Osteoblast (primary cell): ENCODE measurements at regions not wholly inside any gene's neighbourhood (a gene's known extent, or its start where the extent isn't known, plus 50 kb on each side); places are given as distances from the start of the nearest gene placed in this dataset.

ENCODE experiments used
- DNase-seq: peaks from one replicate; pipeline ENCODE4 v3.0.0; 2011; ENCODE audit warnings: low spot score, mixed read lengths; ENCODE audit not compliant: insufficient read length; ENCODE audit errors: missing footprints
- H2AFZ ChIP-seq: 2 replicates; pipeline ENCODE4 v1.6.0; 2011; ENCODE audit warnings: mild to moderate bottlenecking, low read length
- H3K27ac ChIP-seq: 2 replicates; pipeline ENCODE4 v1.5.1; 2011; ENCODE audit warnings: mild to moderate bottlenecking, low read depth, low read length, moderate library complexity
- H3K27me3 ChIP-seq: 2 replicates; pipeline ENCODE4 v1.6.0; 2012; ENCODE audit warnings: mild to moderate bottlenecking, control low read depth, inconsistent platforms, low read length, moderate library complexity; ENCODE audit not compliant: insufficient read depth
- H3K36me3 ChIP-seq: 2 replicates; pipeline ENCODE4 v1.5.1; 2011; ENCODE audit warnings: mild to moderate bottlenecking, low read length, control low read depth, moderate library complexity; ENCODE audit not compliant: insufficient read depth
- H3K4me1 ChIP-seq: 2 replicates; pipeline ENCODE4 v1.5.1; 2011; ENCODE audit warnings: mild to moderate bottlenecking, low read length, control low read depth, moderate library complexity; ENCODE audit not compliant: insufficient read depth
- H3K4me2 ChIP-seq: 2 replicates; pipeline ENCODE4 v1.6.0; 2011; ENCODE audit warnings: mild to moderate bottlenecking, low read length; ENCODE audit not compliant: insufficient read depth
- H3K4me3 ChIP-seq: fragments of 200-600 bp; sonication (generic); 3 replicates; pipeline ENCODE4 v1.5.1; 2012; ENCODE audit warnings: mild to moderate bottlenecking, low read length, inconsistent platforms; ENCODE audit not compliant: insufficient read depth
- H3K79me2 ChIP-seq: 2 replicates; pipeline ENCODE4 v1.6.0; 2012; ENCODE audit warnings: mild to moderate bottlenecking, low read length, control low read depth, inconsistent platforms; ENCODE audit not compliant: insufficient read depth
- H3K9me3 ChIP-seq: 2 replicates; pipeline ENCODE4 v1.5.1; 2011; ENCODE audit warnings: low read depth, low read length, control low read depth
- H4K20me1 ChIP-seq: 2 replicates; pipeline ENCODE4 v1.6.0; 2012; ENCODE audit warnings: mild to moderate bottlenecking, low read length, control low read depth; ENCODE audit not compliant: insufficient read depth
- CTCF ChIP-seq: IDR thresholded peaks from 2 replicates; pipeline ENCODE4 v1.5.1; 2011; ENCODE audit warnings: mild to moderate bottlenecking, low read depth, low read length, moderate library complexity; ENCODE audit errors: extremely low read depth

GRCh38 chr2:41764131-41764530, 283.7 kb upstream of the PKDCC start:
- Histone ChIP-seq H3K36me3 (no peaks in the 10 kb centered on the region), H3K4me3 (no peak overlapping the region), H3K9me3 (no peaks in the 10 kb centered on the region), H3K4me1 (no peaks in the 10 kb centered on the region), H3K27me3 (no peaks in the 10 kb centered on the region), H2AFZ (no peak overlapping the region), H4K20me1 (no peaks in the 10 kb centered on the region), H3K27ac (no peak overlapping the region), H3K4me2 (no peak overlapping the region), H3K79me2 (no peaks in the 10 kb centered on the region)
- no peak for DNase-seq
- TF ChIP-seq CTCF = no peak

- H3K27me3 ChIP-seq = peaks cover 6% of the 10 kb centered on the region
- no peaks in the 10 kb centered on the region for H3K36me3 ChIP-seq
- H3K4me3 ChIP-seq = no peak overlapping the region
- H3K4me2 ChIP-seq = no peak overlapping the region
- TF ChIP-seq CTCF = no peak
- no peaks in the 10 kb centered on the region for H3K4me1 ChIP-seq
- H3K79me2 ChIP-seq = no peaks in the 10 kb centered on the region
- DNase-seq = no peak
- no peak overlapping the region for H2AFZ ChIP-seq
- H3K27ac ChIP-seq = no peak overlapping the region
- H3K9me3 ChIP-seq = no peaks in the 10 kb centered on the region
- H4K20me1 ChIP-seq = no peaks in the 10 kb centered on the region
Observed at GRCh38 chr2:41764919-41765318, 282.9 kb upstream of the PKDCC start.

- H3K27ac ChIP-seq = no peak overlapping the region
- H2AFZ ChIP-seq = no peak overlapping the region
- DNase-seq = no peak
- H4K20me1 ChIP-seq = no peaks in the 10 kb centered on the region
- no peak overlapping the region for H3K4me2 ChIP-seq
- H3K4me1 ChIP-seq = no peaks in the 10 kb centered on the region
- no peak overlapping the region for H3K4me3 ChIP-seq
- no peak for TF ChIP-seq CTCF
- H3K36me3 ChIP-seq = no peaks in the 10 kb centered on the region
- no peaks in the 10 kb centered on the region for H3K9me3 ChIP-seq
- H3K27me3 ChIP-seq = peaks cover 8% of the 10 kb centered on the region
- no peaks in the 10 kb centered on the region for H3K79me2 ChIP-seq
Observed at GRCh38 chr2:41768310-41768709, 279.5 kb upstream of the PKDCC start.

- Histone ChIP-seq H3K9me3 (no peaks in the 10 kb centered on the region), H3K79me2 (no peaks in the 10 kb centered on the region), H3K36me3 (no peaks in the 10 kb centered on the region), H3K27ac (no peak overlapping the region), H3K4me3 (no peak overlapping the region), H3K4me2 (no peak overlapping the region), H3K27me3 (peaks cover 8% of the 10 kb centered on the region), H4K20me1 (no peaks in the 10 kb centered on the region), H3K4me1 (no peaks in the 10 kb centered on the region), H2AFZ (no peak overlapping the region)
- TF ChIP-seq CTCF = no peak
- DNase-seq = no peak
Observed at GRCh38 chr2:41771710-41772109, 276.1 kb upstream of the PKDCC start.
